GM18517 (cell line): ENCODE measurements at regions not wholly inside any gene's neighbourhood (a gene's known extent, or its start where the extent isn't known, plus 50 kb on each side); places are given as distances from the start of the nearest gene placed in this dataset.
"Not testable (repeated sequence)": the region's sequence is repeated elsewhere in the genome, so short reads cannot be mapped to it uniquely, and the experiment has no call there.

Experiments used
- ATAC-seq: cut with Tn5 transposase; IDR thresholded peaks from one replicate; pipeline ENCODE4 v1.9.1; 2021; ENCODE audit warnings: mild to moderate bottlenecking, moderate library complexity; ENCODE audit not compliant: unreplicated experiment

DNA sequence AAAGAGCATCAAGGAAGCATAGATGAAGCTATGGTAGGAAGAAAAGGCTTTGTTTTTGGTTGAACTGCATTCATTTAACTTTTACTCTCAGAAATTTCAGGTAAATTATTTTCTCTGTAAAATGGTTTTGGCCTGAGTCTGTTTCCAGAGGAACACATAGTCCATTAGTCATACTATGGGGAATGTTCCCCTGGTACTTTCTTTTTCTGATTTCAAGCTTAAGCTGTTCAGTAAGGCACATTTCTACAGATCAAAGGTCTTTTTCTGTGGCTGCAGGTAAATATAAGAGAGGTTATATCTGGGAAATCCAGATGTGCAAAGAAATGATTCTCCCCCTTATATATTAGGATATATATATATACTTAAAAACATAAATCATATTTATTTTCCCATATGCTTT is 1744.4 kb upstream of the ADGRL3 start:
- ATAC-seq: no peak

DNA sequence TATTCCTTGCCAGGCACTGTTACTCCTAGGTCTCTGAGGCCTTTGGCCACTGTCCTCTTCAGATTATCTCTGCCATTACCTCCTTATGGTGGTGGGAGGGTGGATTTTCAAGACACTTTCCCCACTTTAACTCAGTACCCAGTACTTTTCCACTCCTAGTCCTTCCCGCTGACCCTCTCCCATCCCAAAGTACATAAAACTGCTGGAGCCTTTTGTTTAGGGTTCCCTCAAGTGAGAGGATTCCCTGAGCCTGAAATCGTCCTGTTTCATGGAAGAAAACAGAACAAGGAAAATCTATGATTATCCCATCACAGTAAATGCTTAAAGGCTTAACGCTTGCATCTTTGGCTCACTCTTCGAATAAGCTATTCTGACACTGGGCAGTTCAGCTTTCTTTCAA is 1742.5 kb upstream of the ADGRL3 start:
- ATAC-seq: no peak

DNA sequence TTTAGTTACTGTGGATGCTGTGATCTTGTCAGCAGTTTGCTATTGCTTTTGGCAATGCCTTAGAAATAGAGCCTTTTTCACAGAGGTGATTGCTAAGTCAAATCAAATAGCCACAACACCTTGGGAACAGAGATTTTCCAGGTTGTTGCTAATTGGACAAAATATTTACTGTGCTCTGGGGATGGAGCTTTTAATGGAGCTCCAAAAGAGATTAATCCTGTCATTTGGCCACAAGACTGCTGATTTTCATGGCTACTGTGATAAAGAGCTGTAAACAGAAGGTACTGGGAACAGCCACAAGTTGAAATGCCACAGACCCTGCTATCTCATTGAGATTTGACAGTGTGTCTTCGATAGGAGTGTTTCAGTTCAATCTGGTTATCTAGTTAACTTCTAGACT is 1715.2 kb upstream of the ADGRL3 start:
- no peak for ATAC-seq

DNA sequence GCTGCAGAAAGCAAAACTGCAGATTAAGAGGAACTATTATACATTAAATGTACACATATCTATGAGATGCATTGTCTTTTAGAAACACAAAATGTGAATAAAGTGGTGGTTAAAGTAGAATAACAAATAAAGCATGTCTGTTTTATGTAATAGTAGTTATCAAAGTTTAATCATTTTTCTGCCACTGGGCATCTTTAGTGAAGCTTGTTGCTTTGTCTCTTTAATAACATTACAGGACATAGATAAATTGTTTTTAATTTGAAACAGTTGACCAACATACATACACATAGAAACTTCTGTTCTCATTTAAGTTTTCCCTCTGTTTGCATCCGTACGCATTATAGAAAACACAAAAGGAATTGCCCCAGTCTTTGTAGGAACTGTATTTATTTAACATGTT is 1700.0 kb upstream of the ADGRL3 start:
- no peak for ATAC-seq

DNA sequence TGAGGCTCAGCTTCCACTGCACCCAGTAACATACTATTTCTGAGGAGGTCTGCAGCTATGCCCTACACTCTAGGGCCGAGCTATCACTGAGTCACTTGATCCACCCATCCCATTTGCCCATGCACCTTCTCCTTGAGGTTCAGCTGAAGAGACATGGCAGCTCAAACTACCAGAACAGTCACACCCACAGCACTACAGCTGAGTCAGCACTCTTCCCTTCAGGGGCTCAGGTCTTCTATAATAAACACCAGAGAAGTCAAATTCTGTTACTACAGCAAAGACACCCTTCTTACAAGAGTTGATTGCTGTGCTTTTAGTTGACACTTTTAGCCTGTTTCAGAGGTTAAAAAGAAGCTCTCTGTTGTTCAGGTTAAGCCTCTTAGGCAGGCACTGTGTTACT is 1696.4 kb upstream of the ADGRL3 start:
- no peak for ATAC-seq

DNA sequence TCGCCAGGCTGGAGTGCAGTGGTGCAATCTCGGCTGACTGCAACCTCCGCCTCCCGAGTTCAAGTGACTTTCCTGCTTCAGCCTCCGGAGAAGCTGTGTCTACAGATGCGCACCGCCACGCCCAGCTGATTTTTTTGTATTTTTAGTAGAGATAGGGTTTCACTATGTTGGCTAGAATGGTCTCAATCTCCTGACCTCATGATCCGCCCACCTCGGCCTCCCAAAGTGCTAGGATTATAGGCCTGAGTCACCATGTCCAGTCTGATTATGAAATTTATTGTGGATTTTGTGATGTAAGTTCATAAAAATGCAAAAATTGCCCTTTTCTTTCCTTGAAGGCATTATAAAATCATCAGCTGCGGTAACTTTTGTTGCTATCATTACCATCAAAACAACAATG is 1688.3 kb upstream of the ADGRL3 start:
- ATAC-seq: not testable (repeated sequence)

DNA sequence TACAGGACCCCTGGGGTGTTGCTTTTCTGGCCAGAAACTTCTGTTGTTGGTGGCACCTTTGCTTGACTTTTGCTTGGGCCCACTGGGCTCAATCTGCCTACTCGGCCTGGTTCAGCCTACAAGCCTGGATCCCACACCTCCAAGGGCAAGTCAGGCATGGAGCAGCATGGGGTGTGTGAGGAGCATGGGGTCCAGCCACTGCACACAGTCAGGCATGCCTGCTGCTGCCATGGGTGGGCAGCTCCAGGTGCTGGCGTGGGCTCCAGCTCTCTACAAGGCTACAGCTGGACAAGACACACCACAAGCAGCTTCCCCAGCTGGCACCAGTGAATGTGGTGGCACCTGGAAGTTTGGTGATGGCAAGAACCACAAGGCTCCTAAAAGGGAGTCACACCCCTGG is 1683.1 kb upstream of the ADGRL3 start:
- no peak for ATAC-seq

DNA sequence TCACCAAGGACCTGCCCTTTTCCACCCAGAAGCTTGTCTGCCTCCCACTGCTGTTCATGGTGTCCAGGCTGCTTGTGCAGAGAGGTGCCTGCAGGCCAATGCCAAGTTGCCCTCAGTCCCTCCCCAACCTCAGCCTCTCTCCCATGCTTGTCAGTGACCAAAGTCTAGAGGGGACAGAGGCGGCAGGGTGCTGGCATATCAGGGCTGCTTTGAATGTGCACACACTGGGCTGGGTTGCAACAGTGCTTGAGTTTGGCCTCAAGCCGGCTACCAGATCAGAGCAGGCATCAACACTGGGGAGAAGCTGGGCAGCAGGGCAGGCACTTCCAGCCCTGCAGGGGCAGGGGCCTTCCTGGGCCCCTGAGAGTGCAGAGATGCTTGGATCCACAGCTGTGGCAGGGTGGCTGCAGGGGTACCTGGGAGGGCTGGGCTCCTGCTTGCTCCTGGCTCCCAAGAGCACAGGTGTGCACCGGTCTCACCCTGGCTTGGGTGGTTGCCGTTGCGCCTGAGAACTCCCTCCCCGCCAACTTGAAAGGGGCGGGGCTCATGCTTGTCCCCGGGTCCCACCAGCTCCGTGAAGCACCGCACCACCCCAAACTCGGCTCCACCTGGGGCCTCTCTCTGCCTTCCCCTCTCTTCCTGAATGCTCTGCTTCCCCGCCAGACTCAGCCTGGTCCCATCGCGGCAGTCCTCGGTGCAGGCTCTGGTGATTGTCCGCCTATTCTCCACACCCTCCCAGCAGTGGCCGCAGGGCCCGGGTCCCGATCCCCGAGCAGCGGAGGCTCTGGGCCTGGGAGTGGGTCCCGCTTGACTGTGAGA is 1681.9 kb upstream of the ADGRL3 start:
- ATAC-seq: no peak

DNA sequence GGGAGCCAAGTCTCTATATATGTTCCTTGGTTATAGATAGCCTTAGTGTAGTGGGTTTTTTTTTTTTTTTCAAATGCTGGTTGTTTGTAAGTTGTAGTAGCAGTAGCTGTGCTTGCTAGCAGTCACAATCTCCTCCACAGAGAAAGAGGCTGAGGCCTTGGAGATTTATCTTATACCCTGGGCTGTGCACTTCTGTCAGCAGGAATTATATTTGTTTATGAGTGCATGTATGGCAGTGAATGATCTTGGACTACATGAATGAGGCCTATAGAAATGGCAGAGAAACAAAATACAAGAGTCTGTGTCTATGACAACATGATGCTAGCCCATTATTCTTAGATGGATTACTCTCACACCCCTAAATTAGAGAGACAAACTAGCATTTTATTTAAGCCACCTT is 1674.2 kb upstream of the ADGRL3 start:
- no peak for ATAC-seq

DNA sequence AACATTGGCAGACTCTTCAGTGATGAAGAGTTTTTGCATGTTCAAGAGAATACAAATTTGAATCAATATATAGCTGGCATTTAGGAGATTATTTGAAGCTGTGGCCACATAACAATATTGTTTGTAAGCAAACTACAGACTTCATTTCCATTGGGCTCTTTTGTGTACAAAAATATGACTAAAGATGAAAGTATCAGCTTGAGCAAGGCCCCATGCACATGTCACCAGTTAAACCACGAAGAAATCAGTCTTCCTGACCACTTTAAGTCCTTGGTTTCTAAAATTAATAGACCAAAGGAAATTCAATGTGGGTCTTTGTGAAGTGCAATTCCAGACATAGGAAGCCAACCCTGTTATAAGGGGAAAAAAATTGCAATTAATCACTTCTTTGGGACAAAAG is 1664.6 kb upstream of the ADGRL3 start:
- ATAC-seq: no peak

DNA sequence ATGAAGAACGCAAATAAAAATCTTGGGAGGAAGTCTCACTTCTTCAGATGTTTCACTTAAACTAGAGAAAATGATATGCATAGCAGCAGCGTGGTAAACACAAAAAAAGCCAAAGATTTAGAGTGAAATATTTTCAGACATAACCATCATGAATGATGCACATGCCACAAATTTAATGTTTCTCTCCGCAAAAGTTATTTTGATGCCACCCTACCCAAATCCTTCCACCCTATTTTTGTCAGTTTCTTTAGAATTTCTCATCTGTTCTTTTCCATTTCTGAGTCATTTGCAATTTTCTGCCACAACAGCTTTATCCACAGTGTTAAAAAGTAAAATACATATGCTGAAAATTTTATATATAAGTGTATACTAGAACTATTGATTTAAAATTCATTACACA is 1663.7 kb upstream of the ADGRL3 start:
- no peak for ATAC-seq

DNA sequence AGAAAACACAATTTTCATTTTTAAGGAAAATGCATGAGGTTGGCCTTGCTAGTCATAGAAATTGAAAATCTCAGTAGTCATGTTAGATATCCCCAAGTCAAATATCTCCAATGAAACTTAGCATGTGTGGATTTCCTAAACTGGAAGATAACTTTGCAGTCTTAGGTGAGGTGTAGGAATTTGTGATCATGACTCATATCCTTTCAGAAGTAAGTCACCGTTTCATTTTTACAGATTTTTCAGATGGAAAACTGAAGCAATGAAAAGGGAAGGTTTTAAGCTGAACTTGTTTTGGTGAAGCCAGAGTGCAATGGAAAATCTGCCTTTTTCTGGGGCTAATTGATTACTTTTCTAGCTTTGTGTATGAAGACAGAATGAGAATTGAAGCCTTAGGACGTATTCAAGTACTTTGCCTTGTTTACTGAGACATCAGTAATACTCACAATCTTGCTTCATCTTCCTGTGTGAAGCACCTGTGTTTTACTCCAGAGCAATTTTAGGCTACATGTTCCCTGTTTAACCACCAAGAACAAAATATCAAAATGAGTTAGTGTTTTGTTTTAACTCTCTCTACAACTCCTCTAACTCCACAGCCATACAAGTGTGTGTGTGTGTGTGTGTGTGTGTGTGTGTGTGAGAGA is 1662.8 kb upstream of the ADGRL3 start:
- no peak for ATAC-seq

DNA sequence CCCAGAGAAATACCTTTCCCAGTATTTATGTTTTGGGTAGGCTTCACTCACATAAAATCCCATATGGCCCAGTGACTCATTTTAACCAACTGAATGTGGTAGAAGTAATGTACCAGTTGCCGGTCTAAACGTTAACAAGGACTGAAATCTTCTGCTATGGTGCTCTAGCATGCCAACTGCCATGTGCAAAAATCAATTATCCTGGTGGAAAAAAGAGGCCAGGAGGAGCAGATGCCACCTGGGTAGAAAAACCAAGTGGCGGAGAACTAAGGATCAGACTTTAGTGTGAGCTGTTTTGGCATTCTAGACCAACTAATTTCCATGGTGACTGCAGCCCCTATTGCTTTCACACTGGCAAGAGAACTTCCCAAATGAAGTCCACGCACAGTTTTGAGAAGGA is 1660.7 kb upstream of the ADGRL3 start:
- ATAC-seq: no peak

DNA sequence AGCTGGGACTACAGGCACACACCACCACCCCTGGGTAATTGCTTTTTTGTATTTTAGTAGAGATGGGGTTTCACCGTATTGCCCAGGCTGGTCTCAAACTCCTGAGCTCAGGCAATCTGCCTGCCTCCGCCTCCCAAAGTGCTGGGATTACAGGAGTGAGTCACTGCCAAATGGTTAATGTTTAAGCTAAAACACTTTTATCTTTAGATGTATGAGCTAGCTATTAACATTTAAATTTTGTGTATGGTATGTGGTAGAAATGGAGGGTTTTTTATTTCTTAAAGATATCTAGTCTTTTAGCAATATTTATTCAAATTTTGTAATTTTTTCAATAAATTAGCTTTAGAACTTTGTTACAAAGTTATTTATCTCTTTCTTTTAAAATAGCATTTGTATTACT is 1659.8 kb upstream of the ADGRL3 start:
- ATAC-seq: no peak

DNA sequence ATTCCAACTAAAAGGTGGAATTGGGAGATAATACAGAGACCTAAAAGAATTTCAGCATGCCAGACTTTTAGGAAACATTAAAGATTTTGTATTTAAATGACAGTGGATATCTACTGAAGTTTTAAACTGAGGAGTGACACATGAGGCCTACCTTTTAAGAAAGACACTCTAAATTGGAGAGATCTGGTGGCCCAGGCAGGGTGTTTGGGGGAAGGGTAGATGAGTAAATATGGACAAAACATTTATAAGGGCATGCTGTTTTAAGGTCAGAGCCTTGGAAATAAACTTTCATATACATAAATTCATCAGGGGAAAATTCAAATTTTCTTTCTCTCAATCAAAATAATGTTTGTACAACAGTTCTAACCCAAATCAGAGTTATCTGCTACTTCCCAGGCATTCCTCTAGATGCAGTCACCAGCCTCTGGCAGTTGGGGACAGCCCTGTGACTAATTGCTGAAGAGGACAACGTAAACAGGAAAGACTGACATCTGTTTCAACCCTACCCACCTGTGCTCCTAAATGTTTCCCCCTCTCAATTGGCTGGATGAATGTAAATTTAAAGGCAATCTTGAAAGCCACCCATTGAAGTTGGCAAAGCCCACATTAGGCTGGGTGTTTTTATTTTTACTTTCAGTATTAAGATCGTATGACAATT is 1646.9 kb upstream of the ADGRL3 start:
- peak; percentile 98 for ATAC-seq

DNA sequence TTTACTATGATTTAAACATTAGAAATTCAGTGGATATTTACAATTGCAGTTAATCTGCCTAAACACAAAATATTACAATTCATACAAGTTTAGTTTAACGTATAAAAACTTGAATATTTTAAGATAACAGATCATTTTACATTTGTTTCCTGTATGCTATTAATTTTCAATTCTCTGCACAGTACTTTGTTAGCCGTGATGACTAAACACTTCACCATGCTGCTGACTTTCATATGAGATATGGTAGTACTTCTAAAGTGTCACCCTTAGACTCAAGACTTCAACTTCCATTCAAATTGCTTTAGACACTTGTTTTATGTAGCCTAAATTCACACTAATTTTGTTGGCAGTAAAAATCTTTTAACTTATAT is 1646.4 kb upstream of the ADGRL3 start:
- peak; percentile 52 for ATAC-seq

DNA sequence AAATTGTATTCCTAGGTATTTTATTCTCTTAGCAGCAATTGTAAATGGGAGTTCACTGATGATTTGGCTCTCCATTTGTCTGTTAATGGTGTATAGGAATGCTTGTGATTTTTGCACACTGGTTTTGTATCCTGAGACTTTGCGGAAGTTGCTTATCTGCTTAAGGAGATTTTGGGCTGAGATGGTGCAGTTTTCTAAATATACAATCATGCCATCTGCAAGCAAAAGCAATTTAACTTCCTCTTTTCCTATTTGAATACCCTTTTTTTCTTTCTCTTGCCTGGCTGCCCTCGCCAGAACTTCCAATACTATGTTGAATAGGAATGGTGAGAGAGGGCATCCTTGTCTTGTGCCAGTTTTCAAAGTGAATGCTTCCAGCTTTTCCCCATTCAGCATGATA is 1643.9 kb upstream of the ADGRL3 start:
- ATAC-seq: not testable (repeated sequence)

DNA sequence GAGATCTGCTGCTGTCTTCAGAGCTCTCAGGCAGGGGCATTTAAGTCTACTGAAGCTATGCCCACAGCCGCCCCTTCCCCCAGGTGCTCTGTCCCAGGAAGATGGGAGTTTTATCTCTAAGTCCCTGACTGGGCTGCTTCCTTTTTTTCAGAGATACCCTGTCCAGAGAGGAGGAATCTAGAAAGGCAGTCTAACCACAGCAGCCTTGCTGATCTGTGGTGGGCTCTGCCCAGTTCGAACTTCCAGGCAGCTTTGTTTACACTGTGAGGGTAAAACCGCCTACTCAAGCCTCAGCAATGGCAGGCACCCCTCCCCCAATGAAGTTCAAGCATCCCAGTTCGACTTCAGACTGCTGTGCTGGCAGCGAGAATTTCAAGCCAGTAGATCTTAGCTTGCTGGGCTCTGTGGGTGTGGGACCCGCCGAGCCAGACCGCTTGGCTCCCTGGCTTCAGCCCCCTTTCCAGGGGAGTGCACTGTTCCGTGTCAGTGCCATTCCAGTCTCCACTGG is 1639.9 kb upstream of the ADGRL3 start:
- not testable (repeated sequence) for ATAC-seq

DNA sequence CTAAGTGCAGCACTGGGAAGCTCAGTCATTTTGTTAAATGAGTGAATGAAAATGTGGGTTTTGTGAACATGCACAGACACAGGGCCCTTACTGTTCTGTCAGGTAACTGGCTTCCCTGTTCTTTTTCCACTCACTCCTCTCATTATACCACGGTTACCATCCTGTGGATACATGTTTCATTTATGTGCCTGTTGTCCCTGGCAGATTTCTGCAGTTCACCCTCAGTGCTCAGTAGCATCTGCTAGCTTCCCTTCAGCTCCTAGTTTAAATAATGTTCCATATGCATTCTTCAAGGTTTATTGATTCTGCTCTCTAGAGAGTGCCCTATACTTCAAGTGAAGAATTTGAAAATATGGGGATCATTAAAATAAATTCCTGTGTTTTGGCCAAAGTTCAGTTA is 1634.3 kb upstream of the ADGRL3 start:
- no peak for ATAC-seq

DNA sequence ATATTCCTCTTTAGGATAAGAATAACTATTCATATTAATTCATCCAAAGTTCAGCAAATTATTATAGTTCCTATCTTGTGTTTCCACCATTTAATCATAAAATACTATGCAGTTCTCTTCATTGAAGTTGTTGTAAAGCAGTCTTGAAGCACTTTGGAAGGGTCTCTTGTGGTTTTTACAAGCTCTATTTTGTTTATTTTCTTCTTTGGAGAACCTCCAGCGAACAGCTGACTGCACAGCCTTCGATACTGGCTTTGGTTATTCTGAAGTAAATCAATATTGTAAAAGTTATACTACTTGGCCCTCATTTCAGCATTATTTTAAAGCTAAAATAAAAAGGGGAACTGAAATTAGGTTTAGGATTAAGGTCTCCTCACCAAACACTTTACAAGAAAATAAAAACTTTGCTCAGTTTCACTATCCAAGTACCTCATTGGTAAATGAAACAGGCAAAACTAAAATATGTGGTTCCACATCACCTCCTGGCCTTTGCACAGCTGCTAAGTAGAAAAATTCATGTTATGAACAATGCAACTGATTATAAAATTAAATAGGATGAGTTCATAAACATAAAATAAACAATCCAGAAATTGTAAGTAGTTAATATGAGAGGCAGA is 1629.2 kb upstream of the ADGRL3 start:
- ATAC-seq: peak; percentile 96

DNA sequence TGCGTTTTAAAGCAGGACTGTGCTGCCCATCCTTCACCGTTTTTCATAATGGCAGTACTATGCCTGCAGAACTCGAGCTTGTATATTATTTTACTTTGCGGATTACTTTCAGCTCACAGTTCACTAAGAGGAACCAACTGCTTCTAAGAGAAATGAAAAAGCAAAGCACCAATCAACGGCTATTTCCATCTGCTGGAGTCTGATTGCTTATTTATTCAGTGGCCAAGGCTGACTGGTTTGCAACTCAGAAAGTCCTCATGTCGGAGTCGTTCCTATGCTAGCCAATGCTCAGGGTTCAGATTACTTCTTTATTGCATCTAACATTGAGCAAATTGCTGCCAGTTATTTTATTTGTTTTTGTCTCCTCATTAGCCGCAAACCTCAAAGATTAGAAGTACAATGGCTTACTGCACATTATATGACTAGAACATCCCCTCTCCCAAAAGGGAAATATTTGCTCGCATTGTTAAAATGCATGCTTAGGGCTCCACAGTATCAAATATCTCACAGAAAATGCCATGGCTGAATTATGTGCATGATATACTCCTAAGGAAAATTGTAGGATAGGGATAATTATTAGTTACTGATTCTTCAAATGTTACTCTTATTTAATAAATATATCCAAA is 1628.2 kb upstream of the ADGRL3 start:
- no peak for ATAC-seq
